ENCODE measurements at regions not wholly inside any gene's neighbourhood (a gene's known extent, or its start where the extent isn't known, plus 50 kb on each side); places are given as distances from the start of the nearest gene placed in this dataset.

GRCh38 chr2:129711816-129712675 lies 267.4 kb upstream of the RAB6C start:
- H3K9me3 ChIP-seq (ENCODE audit: low read depth, low read length), result no peaks in the 10 kb centered on the region
- H3K4me3 ChIP-seq (ENCODE audit: low read length), result no peak overlapping the region
- H3K27me3 ChIP-seq (ENCODE audit: insufficient read depth, low read length), result no peaks in the 10 kb centered on the region
- H3K4me1 ChIP-seq (ENCODE audit: insufficient read depth, low read length), result no peaks in the 10 kb centered on the region

GRCh38 chr2:129712676-129712985 lies 266.8 kb upstream of the RAB6C start:
- Histone ChIP-seq H3K27me3 (ENCODE audit: insufficient read depth, low read length) (no peaks in the 10 kb centered on the region), H3K9me3 (ENCODE audit: low read depth, low read length) (no peaks in the 10 kb centered on the region), H3K4me3 (ENCODE audit: low read length) (no peak overlapping the region), H3K4me1 (ENCODE audit: insufficient read depth, low read length) (no peaks in the 10 kb centered on the region)

- no peaks in the 10 kb centered on the region for H3K27me3 ChIP-seq (ENCODE audit: insufficient read depth, low read length)
- no peak overlapping the region for H3K4me3 ChIP-seq (ENCODE audit: low read length)
- H3K9me3 ChIP-seq (ENCODE audit: low read depth, low read length), result no peaks in the 10 kb centered on the region
- no peaks in the 10 kb centered on the region for H3K4me1 ChIP-seq (ENCODE audit: insufficient read depth, low read length)
Measured at GRCh38 chr2:129713337-129713736, 266.1 kb upstream of the RAB6C start.

GRCh38 chr2:129716781-129717559 lies 262.5 kb upstream of the RAB6C start:
- Histone ChIP-seq H3K4me1 (ENCODE audit: insufficient read depth, low read length) (no peaks in the 10 kb centered on the region), H3K27me3 (ENCODE audit: insufficient read depth, low read length) (no peaks in the 10 kb centered on the region), H3K9me3 (ENCODE audit: low read depth, low read length) (no peaks in the 10 kb centered on the region), H3K4me3 (ENCODE audit: low read length) (no peak overlapping the region)

- H3K27me3 ChIP-seq (ENCODE audit: insufficient read depth, low read length), result no peaks in the 10 kb centered on the region
- H3K4me3 ChIP-seq (ENCODE audit: low read length), result no peak overlapping the region
- no peaks in the 10 kb centered on the region for H3K9me3 ChIP-seq (ENCODE audit: low read depth, low read length)
- no peaks in the 10 kb centered on the region for H3K4me1 ChIP-seq (ENCODE audit: insufficient read depth, low read length)
Measured at GRCh38 chr2:129717560-129718130, 261.8 kb upstream of the RAB6C start.

GRCh38 chr2:129719335-129719734 lies 260.1 kb upstream of the RAB6C start:
- Histone ChIP-seq H3K27me3 (ENCODE audit: insufficient read depth, low read length) (no peaks in the 10 kb centered on the region), H3K4me3 (ENCODE audit: low read length) (no peak overlapping the region), H3K9me3 (ENCODE audit: low read depth, low read length) (no peaks in the 10 kb centered on the region), H3K4me1 (ENCODE audit: insufficient read depth, low read length) (no peaks in the 10 kb centered on the region)

- no peak overlapping the region for H3K4me3 ChIP-seq (ENCODE audit: low read length)
Measured at GRCh38 chr2:129720360-129720759, 259.1 kb upstream of the RAB6C start.

GRCh38 chr2:129720761-129721160 lies 258.7 kb upstream of the RAB6C start:
- Histone ChIP-seq H3K27me3 (ENCODE audit: insufficient read depth, low read length) (no peaks in the 10 kb centered on the region), H3K4me1 (ENCODE audit: insufficient read depth, low read length) (no peaks in the 10 kb centered on the region), H3K9me3 (ENCODE audit: low read depth, low read length) (no peaks in the 10 kb centered on the region), H3K4me3 (ENCODE audit: low read length) (no peak overlapping the region)

More at GRCh38 chr2:129720360-129720759, 259.1 kb upstream of the RAB6C start:
- Histone ChIP-seq H3K4me1 (ENCODE audit: insufficient read depth, low read length) (no peaks in the 10 kb centered on the region), H3K27me3 (ENCODE audit: insufficient read depth, low read length) (no peaks in the 10 kb centered on the region), H3K9me3 (ENCODE audit: low read depth, low read length) (no peaks in the 10 kb centered on the region)

GRCh38 chr2:129721236-129721635 lies 258.2 kb upstream of the RAB6C start:
- no peaks in the 10 kb centered on the region for H3K4me1 ChIP-seq (ENCODE audit: insufficient read depth, low read length)
- H3K27me3 ChIP-seq (ENCODE audit: insufficient read depth, low read length), result no peaks in the 10 kb centered on the region
- no peak overlapping the region for H3K4me3 ChIP-seq (ENCODE audit: low read length)
- H3K9me3 ChIP-seq (ENCODE audit: low read depth, low read length), result no peaks in the 10 kb centered on the region

- Histone ChIP-seq H3K27me3 (ENCODE audit: insufficient read depth, low read length) (no peaks in the 10 kb centered on the region), H3K4me1 (ENCODE audit: insufficient read depth, low read length) (no peaks in the 10 kb centered on the region), H3K4me3 (ENCODE audit: low read length) (no peak overlapping the region), H3K9me3 (ENCODE audit: low read depth, low read length) (no peaks in the 10 kb centered on the region)
Measured at GRCh38 chr2:129721846-129722245, 257.6 kb upstream of the RAB6C start.

- no peak overlapping the region for H3K4me3 ChIP-seq (ENCODE audit: low read length)
- no peaks in the 10 kb centered on the region for H3K9me3 ChIP-seq (ENCODE audit: low read depth, low read length)
- no peaks in the 10 kb centered on the region for H3K27me3 ChIP-seq (ENCODE audit: insufficient read depth, low read length)
- no peaks in the 10 kb centered on the region for H3K4me1 ChIP-seq (ENCODE audit: insufficient read depth, low read length)
Measured at GRCh38 chr2:129722306-129723019, 257.0 kb upstream of the RAB6C start.

- H3K9me3 ChIP-seq (ENCODE audit: low read depth, low read length), result no peaks in the 10 kb centered on the region
- no peaks in the 10 kb centered on the region for H3K4me1 ChIP-seq (ENCODE audit: insufficient read depth, low read length)
- H3K4me3 ChIP-seq (ENCODE audit: low read length), result no peak overlapping the region
- no peaks in the 10 kb centered on the region for H3K27me3 ChIP-seq (ENCODE audit: insufficient read depth, low read length)
Measured at GRCh38 chr2:129723277-129724020, 256.0 kb upstream of the RAB6C start.

- H3K4me3 ChIP-seq (ENCODE audit: low read length), result no peak overlapping the region
- H3K27me3 ChIP-seq (ENCODE audit: insufficient read depth, low read length), result no peaks in the 10 kb centered on the region
Measured at GRCh38 chr2:129724021-129724757, 255.3 kb upstream of the RAB6C start.

GRCh38 chr2:129726216-129726615 lies 253.2 kb upstream of the RAB6C start:
- H3K27me3 ChIP-seq (ENCODE audit: insufficient read depth, low read length), result no peaks in the 10 kb centered on the region
- H3K4me3 ChIP-seq (ENCODE audit: low read length), result no peak overlapping the region
- H3K4me1 ChIP-seq (ENCODE audit: insufficient read depth, low read length), result no peaks in the 10 kb centered on the region
- no peaks in the 10 kb centered on the region for H3K9me3 ChIP-seq (ENCODE audit: low read depth, low read length)

More at GRCh38 chr2:129724021-129724757, 255.3 kb upstream of the RAB6C start:
- H3K4me1 ChIP-seq (ENCODE audit: insufficient read depth, low read length), result no peaks in the 10 kb centered on the region
- no peaks in the 10 kb centered on the region for H3K9me3 ChIP-seq (ENCODE audit: low read depth, low read length)

Data from mononuclear cell (primary cell).